ENCODE measurements at regions not wholly inside any gene's neighbourhood (a gene's known extent, or its start where the extent isn't known, plus 50 kb on each side); places are given as distances from the start of the nearest gene placed in this dataset.

GRCh38 chr19:31118287-31118955 lies 230.8 kb downstream of the TSHZ3 start:
- DNase-seq: no peak

GRCh38 chr19:31114585-31114984 lies 234.7 kb downstream of the TSHZ3 start:
- no peak for DNase-seq

- no peak for DNase-seq
Observed at GRCh38 chr19:31113293-31113692, 235.9 kb downstream of the TSHZ3 start.

- DNase-seq: no peak
Observed at GRCh38 chr19:31112158-31112557, 237.1 kb downstream of the TSHZ3 start.

GRCh38 chr19:31111741-31112140 lies 237.5 kb downstream of the TSHZ3 start:
- no peak for DNase-seq

GRCh38 chr19:31110336-31110735 lies 238.9 kb downstream of the TSHZ3 start:
- no peak for DNase-seq

- DNase-seq: no peak
Observed at GRCh38 chr19:31109636-31110035, 239.6 kb downstream of the TSHZ3 start.

GRCh38 chr19:31107096-31107495 lies 242.1 kb downstream of the TSHZ3 start:
- no peak for DNase-seq

GRCh38 chr19:31105761-31106160 lies 243.5 kb downstream of the TSHZ3 start:
- no peak for DNase-seq

GRCh38 chr19:31104451-31104850 lies 244.8 kb downstream of the TSHZ3 start:
- DNase-seq: no peak

GRCh38 chr19:31103228-31103627 lies 246.0 kb downstream of the TSHZ3 start:
- DNase-seq: no peak

- DNase-seq: no peak
Observed at GRCh38 chr19:31102674-31103073, 246.6 kb downstream of the TSHZ3 start.

GRCh38 chr19:31100981-31101380 lies 248.3 kb downstream of the TSHZ3 start:
- DNase-seq: no peak

GRCh38 chr19:31100206-31100590 lies 249.0 kb downstream of the TSHZ3 start:
- no peak for DNase-seq

GRCh38 chr19:31099515-31100205 lies 249.6 kb downstream of the TSHZ3 start:
- no peak for DNase-seq

GRCh38 chr19:31098836-31099235 lies 250.4 kb downstream of the TSHZ3 start:
- DNase-seq: no peak

- DNase-seq: no peak
Observed at GRCh38 chr19:31096935-31097545, 252.2 kb downstream of the TSHZ3 start.

GRCh38 chr19:31096062-31096830 lies 253.0 kb downstream of the TSHZ3 start:
- no peak for DNase-seq

- no peak for DNase-seq
Observed at GRCh38 chr19:31095100-31095804, 254.0 kb downstream of the TSHZ3 start.

- no peak for DNase-seq
Observed at GRCh38 chr19:31092274-31092673, 257.0 kb downstream of the TSHZ3 start.

GRCh38 chr19:31089681-31090080 lies 259.6 kb downstream of the TSHZ3 start:
- DNase-seq: no peak

GRCh38 chr19:31085125-31085524 lies 264.1 kb downstream of the TSHZ3 start:
- no peak for DNase-seq

GRCh38 chr19:31083105-31083504 lies 266.1 kb downstream of the TSHZ3 start:
- no peak for DNase-seq

Measured in activated CD4-positive, CD25-positive, alpha-beta regulatory T cell (primary cell).